NCI-H446 (cell line): ENCODE measurements at regions not wholly inside any gene's neighbourhood (a gene's known extent, or its start where the extent isn't known, plus 50 kb on each side); places are given as distances from the start of the nearest gene placed in this dataset.
A peak's percentile ranks its signal among the peaks of the same experiment; 100 is the strongest.
"Not testable (repeated sequence)": the region's sequence is repeated elsewhere in the genome, so short reads cannot be mapped to it uniquely, and the experiment has no call there.

Source experiments
- DNase-seq, 2 experiments: peaks; one replicate each; lab custom pipeline; 2025; lab: John Stamatoyannopoulos, UW

DNA sequence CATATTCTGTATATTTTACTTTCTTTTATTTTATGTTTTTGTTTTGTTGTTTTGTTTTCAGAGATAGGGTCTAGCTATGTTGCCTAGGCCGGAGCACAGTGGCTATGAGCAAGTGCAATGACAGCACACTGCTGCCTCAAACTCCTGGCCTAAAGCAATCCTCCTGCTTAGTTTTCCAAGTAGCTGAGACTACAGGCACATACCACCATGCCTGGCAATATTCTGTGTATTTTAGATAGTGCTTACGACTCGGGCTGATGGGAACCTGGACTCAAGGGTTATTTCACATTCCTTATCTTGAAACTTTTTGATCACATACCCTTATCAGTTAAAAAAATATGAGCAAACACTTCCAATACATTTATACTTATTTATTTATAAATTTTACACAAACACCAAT is 119.0 kb upstream of the STARD4 start:
- no peak for DNase-seq

DNA sequence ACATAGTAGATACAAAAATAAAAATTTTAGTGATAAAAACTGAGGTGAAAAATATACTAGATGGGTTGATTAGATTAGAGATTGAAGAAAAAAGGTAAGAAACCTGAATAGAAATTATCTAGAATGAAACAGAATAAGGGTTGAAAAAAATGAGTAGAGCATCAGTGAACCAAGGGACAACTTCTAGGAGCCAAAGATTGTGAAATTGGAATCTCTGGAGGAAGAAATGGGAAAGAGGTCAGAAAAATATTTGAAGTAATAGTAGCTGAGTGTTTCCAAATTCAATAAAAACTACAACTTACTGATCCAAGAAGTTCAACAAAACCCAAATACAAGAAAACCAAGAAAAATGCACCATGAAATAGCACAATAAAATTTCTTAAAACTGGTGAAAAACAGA is 116.6 kb upstream of the STARD4 start:
- no peak for DNase-seq

DNA sequence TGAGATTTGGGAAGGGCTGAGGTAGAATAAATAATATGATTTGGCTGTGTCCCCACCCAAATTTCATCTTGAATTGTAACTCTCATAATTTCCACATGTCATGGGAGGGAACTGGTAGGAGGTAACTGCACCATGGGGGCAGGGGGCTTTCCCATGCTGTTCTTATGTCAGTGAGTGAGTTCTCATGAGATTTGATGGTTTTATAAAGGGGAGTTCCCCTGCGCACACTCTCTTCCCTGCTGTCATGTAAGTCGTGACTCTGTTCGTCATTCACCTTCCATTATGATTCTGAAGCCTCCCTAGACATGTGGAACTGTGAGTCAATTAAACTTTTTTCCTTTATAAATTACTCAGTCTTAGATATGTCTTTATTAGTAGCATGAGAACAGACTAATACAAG is 115.5 kb upstream of the STARD4 start:
- DNase-seq, result no peak

DNA sequence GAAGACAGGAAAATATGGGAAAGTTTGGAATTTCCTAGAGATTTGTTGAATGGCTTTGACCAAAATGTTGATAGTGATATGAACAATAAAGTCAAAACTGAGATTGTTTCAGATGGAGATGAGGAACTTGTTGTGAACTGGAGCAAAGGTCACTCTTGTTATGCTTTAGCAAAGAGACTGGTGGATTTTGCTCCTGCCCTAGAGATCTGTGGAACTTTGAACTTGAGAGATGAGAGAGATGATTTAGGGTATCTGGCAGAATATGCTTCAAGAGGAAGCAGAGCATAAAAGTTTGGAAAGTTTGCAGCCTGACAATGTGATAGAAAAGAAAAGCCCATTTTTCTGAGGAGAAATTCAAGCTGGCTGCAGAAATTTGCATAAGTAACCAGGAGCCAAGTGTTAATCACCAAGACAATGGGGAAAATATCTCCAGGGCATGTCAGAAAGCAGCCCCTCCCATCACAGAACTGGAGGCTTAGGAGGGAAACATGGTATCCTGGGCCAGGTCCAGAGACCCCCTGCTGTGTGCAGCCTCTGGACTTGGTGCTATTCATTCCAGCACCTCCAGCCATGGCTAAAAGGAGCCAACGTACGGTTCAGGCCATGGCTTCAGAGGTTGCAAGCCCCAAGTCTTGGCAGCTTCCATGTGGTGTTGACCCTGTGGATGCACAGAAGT is 114.3 kb upstream of the STARD4 start:
- no peak for DNase-seq

DNA sequence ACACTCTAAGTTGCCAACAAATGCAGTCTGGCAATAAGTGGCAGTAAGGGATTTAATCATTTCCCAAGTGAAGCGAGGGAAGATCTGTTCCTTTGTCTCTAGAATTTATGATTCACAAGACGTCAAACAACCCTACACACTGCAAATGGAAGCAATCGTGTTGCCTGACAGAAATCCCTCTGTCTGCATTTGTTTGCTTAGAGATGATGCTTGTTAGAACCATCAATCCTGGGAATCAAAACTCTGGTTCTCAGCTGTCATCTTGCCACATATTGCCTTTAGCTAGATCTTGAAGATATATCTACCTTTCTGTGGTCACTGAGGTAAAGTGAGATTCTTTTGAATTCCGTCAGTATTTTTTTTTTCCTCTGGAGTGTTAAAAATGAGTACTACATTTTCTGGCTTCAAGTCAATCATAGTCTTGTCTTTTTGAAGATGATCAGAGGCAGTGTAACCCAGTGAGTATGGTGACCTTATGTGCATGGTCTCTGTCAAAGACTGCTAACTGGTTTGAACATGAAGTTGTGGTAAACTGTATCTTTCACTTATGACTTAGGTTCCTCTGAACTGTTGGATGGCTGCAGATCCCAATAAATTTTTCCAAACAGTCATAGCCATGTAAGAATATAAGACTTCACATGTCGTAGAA is 106.4 kb upstream of the STARD4 start:
- DNase-seq, result no peak

DNA sequence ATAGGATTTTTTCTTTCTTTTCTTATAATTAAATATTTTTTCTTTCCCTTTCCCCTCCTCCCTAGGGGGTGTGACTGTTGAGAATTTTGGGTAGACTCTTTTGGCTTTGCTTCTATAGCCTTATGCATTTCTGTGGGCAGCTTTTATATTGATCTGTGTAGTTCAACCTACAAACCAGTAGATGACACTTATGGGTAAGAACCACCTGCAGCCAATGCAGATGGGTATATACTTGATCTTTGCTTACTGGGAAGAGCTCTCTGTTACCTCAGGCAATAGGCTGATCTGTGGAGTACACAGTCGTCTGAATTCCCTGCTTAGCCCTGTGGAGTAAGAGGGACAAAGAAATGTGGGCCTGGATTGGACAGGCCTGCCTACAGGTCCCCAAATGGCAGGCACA is 102.7 kb upstream of the STARD4 start:
- no peak for DNase-seq

DNA sequence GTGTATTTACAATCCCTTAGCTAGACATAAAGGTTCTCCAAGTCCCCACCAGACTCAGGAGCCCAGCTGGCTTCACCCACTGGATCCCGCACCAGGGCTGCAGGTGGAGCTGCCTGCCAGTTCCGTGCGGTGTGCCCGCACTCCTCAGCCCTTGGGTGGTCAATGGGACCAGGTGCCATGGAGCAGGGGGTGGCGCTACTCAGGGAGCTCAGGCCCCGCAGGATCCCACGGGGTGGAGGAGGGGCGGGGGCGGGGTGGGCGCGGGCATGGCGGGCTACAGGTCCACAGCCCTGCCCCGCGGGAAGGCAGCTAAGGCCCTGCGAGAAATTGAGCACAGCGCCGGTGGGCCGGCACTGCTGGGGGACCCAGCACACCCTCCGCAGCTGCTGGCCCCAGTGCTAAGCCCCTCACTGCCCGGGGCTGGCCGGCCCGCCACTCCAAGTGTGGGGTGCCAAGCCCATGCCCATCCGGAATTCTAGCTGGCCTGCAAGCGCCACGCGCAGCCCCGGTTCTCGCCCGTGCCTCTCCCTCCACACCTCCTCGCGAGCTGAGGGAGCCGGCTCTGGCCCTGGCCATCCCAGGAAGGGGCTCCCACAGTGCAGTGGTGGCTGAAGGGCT is 99.8 kb upstream of the STARD4 start:
- DNase-seq, result not testable (repeated sequence)

DNA sequence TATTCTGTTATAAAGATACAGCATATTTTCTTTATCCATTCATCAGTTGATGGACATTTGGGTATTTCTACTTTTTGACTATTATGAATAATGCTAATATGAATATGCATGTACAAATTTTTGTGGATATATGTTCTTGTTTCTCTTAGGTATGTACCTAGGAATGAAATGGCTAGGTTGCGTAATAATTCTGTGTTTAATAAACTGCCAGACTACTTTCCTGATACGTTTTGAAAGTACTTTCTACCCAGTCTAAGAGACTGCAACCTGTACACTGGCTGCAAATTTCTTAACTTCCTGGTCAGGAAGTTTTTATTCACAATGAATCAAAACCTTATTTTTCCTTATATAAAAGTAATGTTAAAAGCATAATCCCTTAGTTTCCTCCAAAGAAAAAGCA is 93.9 kb upstream of the STARD4 start:
- no peak for DNase-seq

DNA sequence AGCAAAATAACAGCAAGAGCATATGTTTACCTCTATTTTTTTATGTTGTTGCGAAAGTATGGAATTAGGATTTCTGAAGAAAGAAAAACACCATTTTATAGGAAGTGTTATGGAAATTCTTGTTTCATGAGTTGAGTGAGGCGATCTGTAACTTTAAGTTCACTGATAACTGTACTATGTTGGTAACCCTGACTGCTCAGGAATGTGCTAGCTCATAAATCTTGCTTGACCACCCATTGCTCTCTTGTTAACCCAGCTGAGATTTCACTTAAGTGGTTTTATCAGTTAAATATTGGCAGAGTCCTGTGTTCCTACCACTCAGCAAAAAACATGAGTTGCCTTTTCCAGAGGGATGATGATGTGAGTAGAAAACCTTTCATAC is 91.1 kb upstream of the STARD4 start:
- no peak for DNase-seq

DNA sequence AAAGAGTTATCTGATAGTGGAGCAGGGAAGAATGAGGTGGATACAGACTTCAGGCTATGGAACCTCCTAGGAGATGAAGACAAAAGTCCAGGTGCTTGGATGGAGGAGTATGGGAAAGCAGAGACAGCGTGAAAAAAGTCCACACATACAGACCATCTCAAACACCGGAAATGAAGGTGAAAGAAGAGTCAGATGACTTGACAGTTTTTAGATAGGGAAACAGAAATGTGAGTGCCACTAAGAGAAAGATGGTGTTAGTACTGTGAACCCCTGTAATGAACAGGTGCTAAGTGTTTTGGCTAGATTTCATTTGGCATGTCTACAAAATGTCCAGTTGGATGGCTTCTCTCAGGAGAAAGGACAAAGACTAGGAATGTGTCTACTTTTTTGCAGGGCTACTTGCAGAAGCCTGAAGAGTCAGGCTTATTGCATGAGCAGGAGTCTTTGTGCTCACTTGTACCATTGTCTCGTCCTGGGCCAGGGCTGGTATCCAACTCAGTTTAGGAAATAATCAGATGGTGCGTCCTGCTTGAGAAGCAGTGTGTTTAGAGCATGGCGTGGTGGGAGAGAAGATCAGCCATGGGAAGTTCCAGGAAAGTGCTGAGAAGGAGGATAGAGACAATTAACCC is 90.6 kb upstream of the STARD4 start:
- DNase-seq, result no peak

DNA sequence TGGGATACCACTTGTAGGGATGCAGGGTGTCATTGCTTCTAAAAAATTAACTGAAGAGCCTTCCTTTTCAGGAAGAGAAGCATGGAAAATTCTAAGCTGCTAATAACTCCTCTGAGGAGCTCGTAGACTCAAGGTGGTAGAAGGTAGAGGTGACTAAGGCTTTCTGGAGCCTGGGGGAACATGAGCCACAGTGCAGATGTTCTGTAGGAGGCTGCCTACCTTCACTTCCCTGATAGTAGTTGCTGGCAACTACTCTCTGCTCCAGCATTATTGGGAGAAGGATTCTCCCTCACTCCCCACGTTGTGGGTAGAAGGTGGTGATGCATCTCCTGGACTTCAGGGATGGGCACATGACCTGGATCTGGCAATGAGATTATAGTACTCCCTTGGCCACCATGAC is 86.7 kb upstream of the STARD4 start:
- no peak for DNase-seq

DNA sequence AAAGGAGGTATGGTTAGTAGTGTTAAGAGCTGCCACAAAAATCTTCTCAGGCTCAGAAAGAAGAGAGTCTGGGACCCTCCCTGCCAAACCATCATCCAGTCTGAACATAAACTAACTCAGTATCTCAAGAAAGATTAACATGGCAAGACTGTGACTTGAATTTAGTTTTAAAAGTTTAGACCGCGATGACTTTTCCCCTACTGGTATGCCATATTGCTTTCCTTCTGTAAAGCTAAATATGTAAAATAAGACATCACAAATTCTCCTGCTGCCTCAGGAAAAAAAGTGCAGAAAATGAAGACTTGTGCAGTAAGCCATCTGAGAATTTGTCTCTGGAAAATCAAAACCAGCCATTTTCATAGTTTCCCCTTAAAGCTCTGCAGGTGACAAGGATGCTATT is 85.2 kb upstream of the STARD4 start:
- no peak for DNase-seq

DNA sequence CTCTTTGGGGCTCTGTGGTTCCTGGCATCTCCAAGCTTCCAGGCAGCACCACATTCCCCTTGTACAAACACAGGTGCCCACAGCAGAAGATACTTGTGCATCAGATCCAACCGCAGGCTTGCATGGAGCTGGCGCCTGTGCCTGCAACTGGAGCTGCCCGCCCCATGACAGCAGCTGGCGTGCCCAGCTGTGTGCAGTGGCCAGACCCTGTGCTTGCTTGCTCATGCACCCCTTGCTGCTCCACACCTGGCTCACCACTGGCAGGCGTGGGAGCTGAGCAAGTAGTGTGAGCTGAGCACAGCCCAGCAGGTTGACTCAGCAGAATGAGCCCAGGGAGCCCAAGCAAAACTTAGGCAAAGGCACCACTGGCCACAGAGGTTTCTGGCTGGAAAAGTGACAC is 84.4 kb upstream of the STARD4 start:
- DNase-seq, result no peak

DNA sequence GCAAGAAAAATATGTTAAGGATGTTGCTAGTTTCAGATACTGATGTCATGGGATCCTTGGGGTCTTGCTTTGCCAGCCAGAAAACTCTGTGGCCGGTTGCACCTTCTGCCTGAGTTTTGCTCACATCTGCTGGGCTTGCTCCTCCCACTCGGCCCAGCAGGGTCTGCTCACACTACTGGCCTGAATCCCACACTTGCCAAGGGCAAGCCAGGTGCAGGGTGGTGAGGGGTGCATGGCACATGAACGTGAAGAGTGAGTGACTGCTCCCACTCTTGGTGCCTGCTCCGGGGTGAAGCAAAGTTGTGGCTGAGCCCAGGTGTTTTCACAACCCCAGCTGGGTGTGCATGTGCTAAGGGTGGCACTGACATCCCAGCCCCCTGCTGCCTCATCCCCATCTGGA is 83.1 kb upstream of the STARD4 start:
- no peak for DNase-seq

DNA sequence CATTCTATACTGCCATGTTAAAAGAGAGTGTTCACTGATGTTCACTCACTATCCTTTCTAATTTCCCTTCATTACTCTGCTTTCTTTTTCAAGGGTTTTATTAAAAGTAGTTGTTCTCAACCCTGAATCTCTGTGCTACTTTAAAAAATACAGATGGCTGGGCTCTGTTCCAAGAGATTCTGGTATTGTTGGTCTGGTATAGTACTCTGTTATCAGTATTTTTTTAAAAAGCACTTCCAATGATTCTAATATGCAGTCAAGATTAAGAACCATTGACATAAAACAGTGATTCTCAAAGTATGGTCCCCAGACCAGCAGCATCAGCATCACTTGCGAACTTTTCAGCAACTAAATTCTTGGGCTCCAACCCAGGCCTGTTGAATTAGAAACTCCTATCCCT is 77.0 kb upstream of the STARD4 start:
- DNase-seq, result no peak

DNA sequence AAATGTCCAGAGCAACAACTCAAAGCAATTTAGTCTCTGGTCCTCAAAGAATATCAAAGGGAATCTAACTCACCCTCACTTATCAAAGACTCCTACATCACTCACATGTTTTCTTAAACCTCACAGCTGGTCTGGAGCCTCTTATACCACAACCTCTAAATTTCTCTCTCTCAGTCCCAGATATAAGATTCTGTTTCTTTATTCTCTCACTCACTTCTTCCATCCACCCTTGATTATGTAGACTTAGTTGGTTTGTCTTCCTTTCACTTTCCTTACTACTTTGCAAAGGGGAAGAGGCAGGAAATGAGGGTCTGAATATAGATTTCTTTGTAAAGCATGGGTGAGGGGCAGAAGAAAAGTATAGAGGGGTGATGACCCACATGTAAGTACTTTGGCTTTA is 75.4 kb upstream of the STARD4 start:
- DNase-seq, result no peak

DNA sequence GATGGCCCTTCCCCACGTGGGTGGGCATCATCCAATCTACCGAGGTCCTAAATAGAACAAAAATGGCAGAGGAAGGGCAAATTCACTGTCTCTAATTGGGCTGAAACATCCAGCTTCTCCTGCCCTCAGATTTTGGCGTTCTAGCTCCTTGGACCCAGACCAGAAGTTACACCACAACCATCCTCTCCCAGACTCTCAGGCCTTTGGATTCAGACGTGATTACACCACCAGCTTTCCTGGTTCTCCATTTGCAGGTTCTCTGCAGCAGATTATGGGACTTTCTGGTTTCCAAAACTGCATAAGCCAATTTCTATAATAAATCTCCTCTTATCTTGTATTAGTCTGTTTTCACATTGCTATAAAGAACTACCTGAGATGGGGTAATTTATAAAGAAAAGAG is 73.6 kb upstream of the STARD4 start:
- peak; percentile 9 to 53 for DNase-seq

DNA sequence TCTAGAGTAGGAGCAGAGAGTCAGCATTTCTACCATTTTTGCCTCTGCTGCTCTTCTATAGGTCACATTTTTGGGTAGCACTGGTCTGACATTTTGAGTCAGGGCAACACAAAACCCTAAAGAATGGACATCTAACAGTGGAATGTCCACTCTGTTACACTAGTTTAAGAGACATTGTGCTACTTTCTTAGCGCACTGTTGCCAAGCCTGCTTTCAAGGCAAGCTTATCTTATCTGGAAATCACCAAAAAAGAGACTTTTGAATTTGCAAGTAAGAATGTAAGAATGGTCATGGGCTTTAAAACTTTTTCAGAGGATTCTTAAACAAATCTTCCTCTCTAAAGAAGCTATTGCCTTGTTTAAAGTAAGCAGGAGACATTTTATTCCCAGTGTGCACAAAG is 73.0 kb upstream of the STARD4 start:
- DNase-seq, result no peak

DNA sequence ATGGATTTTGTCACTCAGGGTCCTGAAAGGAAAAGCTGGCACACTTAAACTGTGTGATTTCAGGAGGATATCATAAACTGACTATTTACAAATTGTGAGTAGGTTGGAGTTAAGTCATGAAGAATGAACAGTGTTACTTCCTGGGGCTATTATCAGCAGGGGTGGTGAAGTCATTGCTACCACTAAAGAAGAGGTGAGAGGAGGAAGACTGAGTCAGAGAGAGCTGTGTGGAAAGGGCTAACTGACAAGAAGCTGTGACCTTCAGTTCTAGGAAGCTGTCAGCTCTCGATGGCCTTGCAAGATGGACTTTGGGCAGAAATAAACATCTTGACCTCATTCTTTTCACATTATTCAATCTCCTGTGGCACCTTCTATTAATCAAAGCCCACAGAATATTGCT is 72.3 kb upstream of the STARD4 start:
- no peak for DNase-seq

DNA sequence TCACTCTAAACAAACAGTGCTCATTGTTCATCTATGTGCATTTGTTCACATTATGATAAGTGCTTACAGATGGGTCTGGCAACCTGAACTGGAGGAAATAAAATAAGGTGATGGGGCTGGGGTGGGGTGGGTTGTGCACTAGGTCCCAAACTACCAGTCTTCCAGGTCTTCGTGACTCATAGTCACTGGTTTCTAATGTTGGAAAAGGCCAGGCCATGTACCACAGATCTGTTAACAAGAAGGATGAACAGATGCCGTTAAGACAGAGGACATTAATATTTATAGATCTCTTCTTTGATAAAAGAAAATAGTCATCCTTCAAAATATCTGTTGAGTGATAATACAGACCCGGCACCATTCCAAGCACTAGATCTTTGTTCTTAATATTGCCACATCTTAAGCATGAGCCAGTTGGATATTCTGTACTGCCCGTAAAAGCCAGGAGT is 71.4 kb upstream of the STARD4 start:
- no peak for DNase-seq

DNA sequence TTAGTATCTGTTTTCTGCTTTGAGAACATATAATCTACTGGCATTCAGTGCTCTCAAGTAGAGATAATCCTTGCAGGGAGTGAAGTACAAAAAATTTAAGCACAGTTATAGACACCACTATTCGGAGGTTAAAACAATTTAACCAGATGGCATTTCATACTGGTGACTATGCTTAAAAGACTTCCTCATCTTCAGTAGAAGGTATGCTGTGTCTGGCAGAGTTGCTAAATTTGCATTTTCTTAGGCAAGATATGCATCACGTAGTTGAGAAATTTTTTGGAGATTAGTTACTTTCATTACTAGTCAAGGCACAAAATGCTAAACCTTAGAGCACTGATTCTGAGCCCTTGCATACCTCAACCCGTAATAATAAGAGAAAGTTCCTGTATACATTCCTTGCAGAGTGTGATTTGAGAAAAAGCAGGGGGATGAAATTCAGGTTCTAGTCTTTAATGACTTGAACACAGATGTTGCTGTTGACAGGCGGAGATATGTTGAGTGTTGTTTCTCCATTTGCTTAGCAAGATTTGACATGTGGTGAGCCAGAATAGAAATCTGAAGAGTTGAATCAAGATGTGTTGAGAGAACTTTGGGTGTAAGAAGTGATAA is 70.8 kb upstream of the STARD4 start:
- DNase-seq, result no peak

DNA sequence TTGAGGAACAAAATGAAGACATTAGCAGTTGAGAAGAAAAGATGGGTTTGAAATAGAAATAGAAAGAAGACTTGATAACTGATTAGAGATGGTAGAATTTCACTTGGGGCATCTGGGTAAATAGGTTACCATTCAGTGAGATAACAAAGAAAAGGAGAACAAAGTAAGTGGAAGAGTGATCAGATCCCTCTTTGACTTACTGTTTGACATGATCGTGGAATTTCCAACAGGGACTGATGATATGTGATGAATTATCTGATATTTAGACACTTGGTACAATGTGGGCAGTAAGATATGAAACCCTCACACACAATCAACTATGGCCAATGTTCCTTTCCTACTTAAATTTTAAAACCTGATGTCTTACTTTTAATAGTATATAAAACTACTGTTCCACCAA is 70.1 kb upstream of the STARD4 start:
- no peak for DNase-seq

DNA sequence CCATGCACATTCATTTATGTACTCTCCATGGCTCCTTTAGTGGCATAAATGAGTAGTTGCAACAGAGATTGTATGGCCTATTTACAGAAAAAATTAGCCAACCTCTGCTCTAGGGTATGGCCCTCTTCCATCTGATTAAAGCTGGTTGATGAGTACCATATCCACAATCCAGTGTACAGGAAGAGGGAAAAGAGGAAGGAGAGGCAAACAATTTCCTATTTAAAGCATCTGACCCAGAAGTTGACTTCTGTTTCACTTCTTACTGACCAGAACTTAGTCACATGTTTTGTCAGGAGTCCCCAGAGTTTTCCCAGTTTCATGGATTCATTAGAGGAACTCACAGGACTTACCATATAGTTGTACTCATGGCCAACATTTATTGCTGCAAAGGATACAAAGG is 68.6 kb upstream of the STARD4 start:
- no peak for DNase-seq
